ENCODE measurements at regions not wholly inside any gene's neighbourhood (a gene's known extent, or its start where the extent isn't known, plus 50 kb on each side); places are given as distances from the start of the nearest gene placed in this dataset.

DNA sequence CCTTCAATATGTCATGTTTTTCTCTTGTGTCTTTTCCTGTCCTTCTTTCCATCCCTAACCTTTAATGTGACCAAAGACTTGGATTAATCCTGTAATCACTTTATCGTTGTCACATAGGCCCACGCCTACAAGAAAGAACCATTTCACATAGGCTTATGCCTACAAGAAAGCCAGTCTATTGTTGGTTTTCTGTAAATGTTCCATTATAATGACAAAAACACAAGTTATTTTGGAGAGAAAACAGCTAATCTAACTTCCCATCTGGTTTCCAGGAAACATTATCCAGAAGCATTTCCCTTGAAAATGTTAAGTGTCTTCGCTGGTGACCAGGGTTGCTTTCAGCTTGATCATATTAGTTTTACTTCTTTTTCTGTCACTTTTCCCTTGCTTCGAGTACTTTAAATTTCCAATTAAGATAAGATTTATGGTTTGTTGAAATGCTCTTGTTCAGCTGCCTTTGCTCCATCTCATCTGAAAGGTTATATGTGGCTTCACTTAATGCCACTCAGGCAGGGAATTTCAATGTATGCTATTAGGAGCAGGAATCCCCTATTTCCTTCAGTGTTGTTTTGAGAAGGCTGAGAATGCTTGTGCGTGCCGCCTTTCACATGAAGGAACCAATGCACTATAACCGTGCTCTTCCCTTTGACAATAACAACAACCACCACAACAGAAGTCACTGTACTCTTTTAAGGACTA is 708.2 kb downstream of the EFNB2 start:
- no peak for DNase-seq

- no peak for DNase-seq
Observed at GRCh38 chr13:105825071-105825470, 710.4 kb downstream of the EFNB2 start.

- DNase-seq: no peak
Observed at GRCh38 chr13:105821337-105821736, 714.1 kb downstream of the EFNB2 start.

DNA sequence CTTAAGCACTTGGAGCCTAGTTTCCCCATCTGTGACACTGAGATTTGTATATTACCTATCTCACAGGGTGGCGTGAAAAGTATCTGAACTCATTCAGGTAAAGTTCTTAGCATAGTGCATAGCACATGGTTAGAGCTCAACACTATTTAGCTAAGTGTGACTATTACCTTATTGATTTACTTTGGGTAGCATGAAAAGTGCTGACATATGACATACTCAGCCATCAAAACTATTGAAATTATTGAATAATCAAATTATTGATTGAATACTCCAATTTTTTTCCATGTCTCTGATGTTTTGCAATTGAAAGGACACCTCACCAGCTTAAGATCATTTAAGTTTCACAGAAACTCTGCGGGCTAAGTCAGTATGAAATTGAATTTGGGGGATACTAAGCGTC is 715.0 kb downstream of the EFNB2 start:
- no peak for DNase-seq

- no peak for DNase-seq
Observed at GRCh38 chr13:105817498-105817897, 718.0 kb downstream of the EFNB2 start.

DNA sequence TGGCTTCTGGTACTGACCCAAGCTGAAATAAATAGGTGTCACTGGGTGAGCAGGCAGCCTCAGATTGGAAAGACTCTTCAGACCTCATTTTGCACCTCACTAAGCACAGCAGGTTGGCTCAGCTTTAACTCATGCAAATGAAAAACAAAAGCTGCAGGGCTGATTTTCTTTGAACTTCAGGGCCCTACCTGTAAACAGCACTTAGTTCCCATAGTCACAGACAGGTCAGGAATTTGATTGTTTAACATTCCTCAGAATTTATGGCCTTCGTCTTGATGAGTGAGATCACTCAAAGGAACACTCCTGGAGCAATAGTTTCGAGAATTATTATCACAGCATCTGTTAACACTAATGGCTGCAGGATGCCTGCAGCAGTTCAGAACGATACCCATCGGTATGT is 718.5 kb downstream of the EFNB2 start:
- no peak for DNase-seq

- no peak for DNase-seq
Observed at GRCh38 chr13:105814902-105815250, 720.6 kb downstream of the EFNB2 start.

DNA sequence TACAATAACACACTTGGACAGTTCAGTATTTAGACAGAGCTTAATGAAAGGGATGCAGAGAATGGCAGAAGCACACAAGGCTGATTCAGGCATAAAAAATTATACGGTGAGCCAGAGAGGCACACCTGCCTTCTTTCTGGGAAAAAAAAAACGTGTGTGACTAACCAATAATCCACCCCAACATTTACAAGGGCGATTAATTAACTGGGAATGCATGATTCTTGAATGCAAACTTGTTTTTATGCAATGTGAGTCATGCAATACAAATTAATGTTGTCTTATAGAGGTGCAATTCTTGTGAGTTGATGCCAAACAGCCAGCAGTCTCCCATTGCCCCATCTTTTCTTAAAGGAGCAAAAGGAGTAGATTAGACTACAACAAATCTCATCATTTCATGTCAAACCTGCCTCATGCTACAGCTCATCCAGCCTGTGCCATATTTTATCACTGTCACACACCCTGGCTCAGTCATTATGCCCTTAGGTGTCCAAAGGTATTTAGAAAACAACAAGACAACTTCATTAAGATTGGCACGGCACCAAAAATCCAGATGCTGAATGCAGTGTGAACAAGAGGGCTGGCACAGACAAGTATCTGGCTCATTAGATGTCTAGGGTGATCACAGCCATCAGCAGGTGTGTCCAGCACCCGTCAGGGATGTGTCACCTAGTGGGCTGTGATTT is 721.1 kb downstream of the EFNB2 start:
- no peak for DNase-seq

DNA sequence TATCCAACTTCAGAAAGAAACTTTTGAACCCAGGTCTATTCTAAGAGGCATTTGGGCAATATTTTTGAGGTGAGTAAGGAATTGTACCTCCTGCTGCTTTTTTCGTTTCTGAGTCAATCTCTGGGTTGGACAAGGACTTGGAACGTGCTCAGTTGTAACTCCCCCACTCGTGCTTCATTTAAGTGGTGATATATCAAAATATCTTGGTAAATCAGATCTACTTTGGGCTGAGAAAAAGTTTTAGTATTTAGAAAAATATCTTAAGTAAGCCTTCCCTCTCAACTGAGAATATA is 728.9 kb downstream of the EFNB2 start:
- no peak for DNase-seq

GRCh38 chr13:105805892-105806627 is 729.4 kb downstream of the EFNB2 start:
- DNase-seq: no peak

GRCh38 chr13:105804561-105805190 is 730.8 kb downstream of the EFNB2 start:
- DNase-seq: peak; percentile 23

DNA sequence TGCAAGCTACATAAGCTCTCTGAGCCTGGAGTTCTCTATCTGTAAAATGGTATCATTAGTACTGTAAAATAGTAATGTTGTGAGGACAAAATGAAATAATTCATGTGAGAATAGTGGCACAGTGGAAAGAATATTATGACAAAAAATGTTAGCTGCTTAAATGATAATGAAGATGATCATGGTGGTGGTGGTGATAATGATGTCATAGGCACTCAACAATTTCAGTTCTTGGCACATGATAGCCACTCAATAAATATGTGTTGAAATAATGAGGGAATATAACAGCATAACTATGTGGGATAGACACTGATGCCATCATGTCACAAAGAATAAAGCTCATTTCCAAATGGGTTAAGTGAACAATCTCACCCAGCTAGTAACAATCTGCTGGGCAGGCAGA is 736.3 kb downstream of the EFNB2 start:
- DNase-seq: no peak

- no peak for DNase-seq
Observed at GRCh38 chr13:105798541-105798940, 736.9 kb downstream of the EFNB2 start.

DNA sequence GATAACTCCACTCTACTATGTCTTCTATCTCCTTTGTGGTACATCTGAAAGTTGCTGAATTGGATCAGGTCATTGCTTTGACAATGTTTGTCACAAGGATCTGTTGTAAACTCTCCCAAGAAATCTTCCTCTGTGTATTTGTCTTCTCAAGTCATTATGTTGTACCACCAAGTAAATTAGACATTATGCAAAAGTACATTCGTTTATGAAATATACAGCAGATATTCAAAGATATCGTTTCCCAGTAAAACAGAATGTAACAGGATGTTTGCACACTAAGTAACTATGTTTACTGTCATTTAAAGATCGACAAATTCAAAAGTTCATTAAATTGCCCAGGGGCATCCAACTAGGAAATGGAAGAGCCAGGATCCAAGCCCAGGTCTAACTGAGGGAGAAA is 739.4 kb downstream of the EFNB2 start:
- no peak for DNase-seq

GRCh38 chr13:105790923-105791322 is 744.5 kb downstream of the EFNB2 start:
- no peak for DNase-seq

DNA sequence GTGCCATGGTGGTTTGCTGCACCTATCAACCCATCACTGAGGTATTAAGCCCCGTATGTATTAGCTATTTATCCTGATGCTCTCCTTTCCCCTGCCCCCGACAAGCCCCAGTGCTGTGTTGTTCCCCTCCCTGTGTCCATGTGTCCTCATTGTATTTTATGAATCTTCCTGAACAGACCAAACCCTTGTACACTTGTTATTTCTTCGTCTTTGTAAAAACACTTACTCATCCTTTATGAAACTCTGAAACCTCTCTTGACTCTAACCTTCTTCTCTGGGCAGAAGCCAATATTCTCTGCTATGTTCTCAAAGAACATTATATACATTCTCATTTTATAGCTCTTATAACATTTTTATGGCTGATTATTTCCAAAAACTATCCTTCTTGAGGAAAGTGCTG is 746.9 kb downstream of the EFNB2 start:
- DNase-seq: no peak

DNA sequence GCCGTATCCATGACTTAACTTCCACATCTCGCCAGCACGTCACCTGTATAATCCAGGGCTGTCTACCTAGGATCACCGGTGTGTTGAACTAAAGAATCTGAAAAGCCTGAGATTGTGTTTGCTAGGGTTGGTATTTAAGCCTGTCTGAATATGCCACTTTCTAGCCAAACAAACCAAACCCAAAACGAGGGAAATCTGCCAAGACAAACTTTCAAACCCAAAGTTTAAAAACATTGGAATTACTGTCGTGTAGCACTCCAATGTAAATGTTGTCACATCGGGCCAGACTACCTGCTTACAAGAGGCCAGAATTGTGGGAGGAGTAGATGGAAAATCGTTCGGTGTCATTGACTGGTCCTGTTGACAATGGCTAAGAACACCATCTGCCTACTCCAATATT is 747.8 kb downstream of the EFNB2 start:
- DNase-seq: no peak

DNA sequence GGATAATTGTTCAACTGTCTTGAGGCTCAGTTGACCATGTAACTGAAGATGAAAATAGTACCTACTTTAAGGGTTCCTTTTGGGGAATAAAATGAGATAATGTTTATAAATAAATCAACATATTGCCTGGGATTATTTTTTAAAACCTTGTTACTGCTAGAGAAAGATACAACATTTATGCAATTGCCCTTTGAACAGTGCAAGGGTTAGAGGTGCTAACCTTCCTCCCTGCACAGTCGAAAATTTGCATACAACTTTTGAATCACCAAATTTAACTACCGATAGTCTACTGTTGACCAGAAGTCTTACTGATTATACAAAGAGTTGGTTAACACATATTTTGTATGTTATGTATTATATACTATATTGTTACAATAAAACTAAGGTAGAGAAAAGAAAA is 750.0 kb downstream of the EFNB2 start:
- DNase-seq: no peak

DNA sequence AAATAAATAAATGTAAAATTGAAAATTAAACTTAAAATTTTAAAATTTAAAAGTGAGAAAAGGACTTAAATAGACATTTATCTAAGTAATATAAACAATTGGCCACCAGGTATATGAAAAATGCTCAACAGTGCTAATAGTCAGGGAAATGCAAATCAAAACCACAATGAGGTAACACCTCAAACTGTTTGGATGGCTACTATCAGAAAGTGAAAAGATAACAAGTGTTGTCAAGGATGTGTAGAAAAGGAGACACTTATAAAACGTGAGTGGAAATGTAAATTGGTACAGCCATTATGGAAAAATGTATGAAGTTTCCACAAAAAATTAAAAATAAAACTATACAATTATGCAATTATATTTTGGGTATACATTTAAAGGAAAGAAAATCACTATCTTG is 752.2 kb downstream of the EFNB2 start:
- DNase-seq: no peak

- DNase-seq: peak; percentile 4
Observed at GRCh38 chr13:105778196-105778595, 757.3 kb downstream of the EFNB2 start.

GRCh38 chr13:105774739-105775460 is 760.6 kb downstream of the EFNB2 start:
- no peak for DNase-seq

DNA sequence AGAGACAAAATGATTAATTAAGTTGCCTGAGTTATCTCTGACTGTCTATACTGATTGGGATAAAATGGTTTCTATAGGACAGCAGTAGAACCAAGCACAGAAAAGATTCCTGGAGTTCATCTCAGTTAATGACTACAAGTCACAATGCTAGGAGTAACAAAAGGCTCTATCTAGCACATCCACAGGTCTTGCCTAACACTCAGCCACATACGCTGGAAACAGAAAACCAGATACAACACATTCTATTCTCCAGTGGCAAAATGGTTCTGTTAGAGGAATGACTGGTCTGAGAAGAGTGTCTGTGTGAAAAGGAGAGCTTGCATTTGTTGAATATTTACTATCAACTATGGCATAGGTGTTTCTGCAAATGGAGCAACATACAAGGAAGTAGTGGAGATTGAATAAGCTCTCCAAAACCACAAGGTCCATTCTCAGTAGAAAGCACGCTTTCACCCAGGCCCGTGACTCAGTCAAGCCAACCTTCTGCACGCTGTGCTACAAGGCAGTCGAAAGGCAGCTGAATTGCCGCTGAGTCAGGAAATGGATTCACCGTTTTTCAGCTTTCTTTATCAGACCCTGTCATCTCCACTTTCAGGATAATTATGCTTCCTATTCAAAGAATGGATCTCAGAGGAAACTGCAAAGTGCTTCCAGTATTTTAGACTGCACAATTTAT is 761.5 kb downstream of the EFNB2 start:
- peak; percentile 39 for DNase-seq

GRCh38 chr13:105773241-105773640 is 762.2 kb downstream of the EFNB2 start:
- no peak for DNase-seq

All from EL (cell line).